HG03520 (cell line): ENCODE measurements at regions not wholly inside any gene's neighbourhood (a gene's known extent, or its start where the extent isn't known, plus 50 kb on each side); places are given as distances from the start of the nearest gene placed in this dataset.
"Not testable (repeated sequence)": the region's sequence is repeated elsewhere in the genome, so short reads cannot be mapped to it uniquely, and the experiment has no call there.

ENCODE experiments used
- ATAC-seq: cut with Tn5 transposase; IDR thresholded peaks from one replicate; pipeline ENCODE4 v1.9.1; 2021; ENCODE audit warnings: mild to moderate bottlenecking, moderate library complexity; ENCODE audit not compliant: unreplicated experiment

DNA sequence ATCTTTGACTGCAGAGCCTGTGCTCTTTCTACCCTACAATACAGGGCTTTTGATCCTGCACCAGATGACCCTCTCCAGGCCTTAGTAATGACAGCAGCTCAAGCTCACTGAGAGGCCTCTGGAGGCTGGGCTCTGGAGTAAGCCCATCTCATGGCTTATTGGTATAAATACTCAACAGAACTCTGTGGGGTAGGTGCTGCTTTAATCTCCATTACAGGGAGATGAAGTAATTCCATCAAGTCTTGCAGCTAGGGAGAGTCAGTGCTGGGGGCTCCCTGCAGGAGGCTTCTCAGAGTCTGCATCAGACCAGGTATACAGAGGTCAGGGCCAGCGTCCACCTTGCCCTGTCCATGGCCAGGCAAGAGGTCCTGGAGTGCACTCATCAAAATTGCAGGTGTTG lies 89.2 kb upstream of the SLC6A11 start:
- no peak for ATAC-seq

DNA sequence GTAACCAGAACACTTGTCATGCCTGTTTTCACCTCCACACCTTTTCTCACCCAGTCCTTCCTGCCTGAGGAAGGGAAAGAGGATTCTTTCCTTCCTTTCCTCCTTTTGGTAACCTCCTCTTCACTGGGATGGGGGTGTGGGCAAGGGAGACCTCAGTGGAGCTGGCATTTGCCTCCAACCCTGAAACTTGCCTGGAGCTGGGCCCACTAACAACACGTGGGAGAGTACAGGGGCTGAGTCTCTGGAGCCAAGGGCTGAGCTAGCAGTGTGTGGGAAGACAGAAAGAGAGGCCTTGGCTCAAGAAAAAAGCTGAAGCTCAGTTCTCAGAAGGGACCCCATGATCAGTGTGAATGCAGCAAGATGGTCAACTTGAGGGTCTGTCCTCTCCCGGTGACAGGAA lies 86.6 kb upstream of the SLC6A11 start:
- no peak for ATAC-seq

DNA sequence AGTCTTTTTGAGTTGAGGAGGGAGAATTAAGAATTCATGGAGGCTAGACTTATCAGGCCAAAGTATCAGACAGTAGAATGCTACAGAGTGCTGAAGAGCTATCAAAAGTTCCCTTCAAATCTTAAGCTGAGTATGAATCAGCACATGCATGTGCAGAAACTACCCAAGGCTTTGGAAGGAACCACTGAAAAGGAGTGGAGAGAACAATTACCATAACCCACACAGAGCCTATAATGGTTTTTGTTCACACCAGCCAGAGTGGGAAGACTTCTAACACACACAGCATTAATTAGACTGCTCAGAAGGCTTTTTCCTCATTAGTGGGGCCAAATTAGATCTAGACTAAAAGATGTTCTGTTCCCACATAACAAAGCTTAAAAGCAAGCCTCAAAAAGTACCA lies 83.7 kb upstream of the SLC6A11 start:
- no peak for ATAC-seq

DNA sequence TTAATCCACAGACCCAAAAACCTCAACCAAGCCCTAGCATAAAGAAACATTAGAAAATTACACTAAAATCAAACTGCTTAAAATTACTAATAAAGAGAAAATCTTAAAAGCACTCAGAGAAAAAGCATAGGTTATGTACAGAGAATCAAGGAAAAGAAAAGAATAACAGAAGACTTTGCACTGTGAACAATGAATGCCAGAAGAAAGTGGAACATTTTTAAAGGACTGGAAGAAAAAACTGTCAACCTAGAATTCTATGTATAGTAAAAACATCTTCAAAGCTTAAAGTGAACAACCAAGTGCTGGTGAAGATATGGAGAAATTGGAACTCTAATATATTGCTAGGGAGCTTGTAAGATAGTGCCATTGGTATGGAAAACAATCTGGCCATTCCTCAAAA lies 82.7 kb upstream of the SLC6A11 start:
- ATAC-seq = no peak

DNA sequence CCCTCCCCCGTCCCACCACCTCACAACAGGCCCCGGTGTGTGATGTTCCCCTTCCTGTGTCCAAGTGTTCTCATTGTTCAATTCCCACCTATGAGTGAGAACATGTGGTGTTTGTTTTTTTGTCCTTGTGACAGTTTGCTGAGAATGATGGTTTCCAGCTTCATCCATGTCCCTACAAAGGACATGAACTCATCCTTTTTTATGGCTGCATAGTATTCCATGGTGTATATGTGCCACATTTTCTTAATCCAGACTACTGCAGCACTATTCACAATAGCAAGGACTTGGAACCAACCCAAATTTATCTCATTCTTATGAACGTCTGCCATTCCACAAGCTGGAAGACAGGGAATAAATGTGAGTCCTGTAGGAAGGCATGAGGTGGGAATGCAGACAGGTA lies 79.6 kb upstream of the SLC6A11 start:
- ATAC-seq = not testable (repeated sequence)

DNA sequence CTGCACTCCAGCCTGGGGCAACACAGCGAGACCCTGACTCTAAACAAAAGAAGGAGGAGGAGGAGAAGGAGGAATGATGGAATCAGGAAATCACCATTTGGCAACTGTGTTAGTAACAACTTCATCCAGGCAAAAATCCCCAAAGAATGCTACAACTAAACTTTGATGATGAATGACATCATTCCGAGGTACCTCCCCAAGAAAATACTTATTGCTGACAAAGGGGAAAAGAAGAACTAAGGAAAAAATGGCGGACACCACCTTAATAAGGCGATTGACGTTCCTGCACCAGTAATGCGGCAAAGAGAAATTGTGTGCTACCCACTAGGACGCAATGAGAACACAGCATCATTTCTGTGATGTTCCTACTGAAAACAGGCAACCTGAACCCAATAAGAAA lies 78.2 kb upstream of the SLC6A11 start:
- no peak for ATAC-seq

DNA sequence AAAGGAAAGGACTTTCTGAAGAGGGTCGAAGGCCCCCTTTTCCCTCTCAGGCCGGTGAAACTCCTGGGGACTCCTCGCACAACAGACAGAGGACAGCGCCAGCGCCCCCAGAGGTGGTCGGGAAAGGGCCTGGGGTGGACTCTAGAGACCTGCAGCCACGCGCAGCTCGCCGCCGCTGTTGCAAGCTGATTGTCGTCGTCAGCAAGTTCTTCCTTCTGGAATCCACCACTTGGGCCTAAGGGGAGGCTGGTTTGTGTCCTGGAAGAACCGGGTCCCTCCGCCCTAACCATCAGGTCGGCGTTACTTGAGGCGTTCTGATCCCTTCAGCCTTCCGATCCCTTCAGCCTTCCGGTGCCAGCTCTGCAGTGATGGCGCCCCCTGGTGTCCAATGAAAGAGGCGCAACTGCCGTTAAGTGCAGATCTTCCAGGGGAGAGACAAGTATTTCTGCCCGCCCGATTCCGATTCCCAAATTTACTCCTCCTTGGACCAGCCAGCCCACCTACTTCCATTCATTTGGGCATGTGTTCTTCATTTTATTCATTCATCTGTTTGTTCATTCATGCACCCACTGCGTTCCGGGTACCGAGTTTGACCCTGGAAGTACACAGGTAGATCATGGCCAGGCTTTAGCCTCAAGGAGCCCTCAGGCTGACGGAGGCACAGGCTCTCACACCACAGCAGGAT lies 77.2 kb upstream of the SLC6A11 start:
- ATAC-seq = no peak

DNA sequence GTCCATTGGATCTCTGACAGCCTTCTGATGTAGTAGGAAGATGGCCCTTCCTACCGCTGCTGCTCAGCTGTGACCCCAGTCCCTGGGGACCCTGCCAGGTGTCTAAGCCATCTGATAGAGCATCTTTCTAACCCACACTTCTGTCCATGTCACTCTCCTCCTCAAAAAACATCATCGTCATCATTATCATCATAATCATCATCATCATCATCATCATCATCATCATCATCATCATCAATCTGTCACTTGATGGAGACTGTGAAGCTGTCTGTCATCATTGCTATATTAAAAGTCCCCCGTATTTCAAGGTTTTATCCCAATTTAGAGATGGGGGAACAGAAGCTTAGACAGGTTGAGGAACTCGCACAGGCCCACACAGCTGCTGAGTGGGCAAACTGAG lies 75.1 kb upstream of the SLC6A11 start:
- ATAC-seq = no peak

DNA sequence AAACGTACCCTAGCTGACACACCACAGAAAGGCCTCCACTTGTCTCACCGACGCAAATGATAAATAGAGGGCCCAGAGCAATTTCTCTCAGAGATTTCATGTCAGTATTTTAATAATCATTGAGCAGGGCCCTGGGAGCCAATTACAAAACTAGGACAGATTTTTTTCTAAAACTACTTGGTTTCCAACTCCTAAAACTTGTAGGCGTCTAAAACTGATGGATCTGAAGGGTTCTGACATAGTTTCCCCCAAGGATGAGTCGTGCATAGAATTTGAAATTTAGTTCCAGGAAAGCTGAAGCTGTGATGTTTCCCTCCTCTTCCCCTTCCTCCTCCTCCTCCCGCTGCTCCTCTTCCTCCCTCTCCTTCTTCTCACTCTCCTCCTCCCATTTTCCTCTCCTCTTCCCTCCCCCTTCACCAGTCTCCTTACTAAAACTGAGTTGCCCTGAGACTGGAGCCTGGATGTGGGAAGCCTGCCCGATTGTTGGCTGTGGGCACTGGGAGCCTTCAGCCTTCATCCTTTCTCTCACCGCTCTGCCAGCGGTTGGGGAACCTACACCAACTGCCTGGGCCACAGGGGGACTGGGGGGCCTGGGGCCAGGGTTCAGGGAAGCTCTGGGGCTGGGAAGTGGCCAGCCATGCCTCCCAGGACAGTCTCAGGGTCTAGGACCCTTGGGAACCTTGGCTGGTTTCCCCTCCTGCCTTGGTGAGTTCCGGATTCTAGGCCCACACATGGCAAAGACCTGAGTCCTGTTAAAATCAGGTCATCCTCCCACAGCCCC lies 73.9 kb upstream of the SLC6A11 start:
- no peak for ATAC-seq

DNA sequence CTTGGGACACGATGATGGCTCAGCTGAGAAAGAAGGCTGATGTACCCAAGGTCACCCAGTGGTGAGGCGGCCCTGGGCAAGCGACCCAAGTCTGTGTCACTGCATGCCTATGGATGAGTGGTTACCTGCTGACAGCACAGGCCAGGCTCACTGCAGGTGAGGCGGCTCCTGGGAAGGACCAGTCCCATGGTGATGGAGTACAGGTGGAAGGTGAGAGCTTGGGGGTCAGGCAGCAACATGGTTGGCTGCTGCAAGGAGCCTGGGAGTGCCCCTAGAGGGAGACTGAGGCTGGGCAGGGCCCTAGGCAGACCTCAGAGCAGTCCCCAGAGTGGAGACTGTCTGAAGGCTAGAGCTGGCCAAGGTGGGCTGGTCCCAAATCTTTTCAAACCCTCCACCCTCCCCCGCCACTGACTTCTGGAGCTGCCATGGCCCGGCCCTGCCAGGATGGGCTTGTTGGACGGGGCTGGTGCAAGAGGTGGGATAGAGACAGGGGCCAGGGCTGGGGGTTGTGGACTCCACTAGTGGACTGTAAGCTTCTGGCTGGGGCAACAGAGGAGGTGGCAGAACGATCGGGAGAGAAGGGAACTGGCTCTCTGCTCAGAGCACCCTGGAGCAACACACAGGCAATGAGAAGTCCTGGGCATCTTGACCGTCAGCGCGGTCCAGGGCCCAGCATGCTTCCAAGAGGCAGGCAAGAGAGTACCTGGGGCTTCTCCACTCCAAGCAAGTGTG lies 72.5 kb upstream of the SLC6A11 start:
- no peak for ATAC-seq

DNA sequence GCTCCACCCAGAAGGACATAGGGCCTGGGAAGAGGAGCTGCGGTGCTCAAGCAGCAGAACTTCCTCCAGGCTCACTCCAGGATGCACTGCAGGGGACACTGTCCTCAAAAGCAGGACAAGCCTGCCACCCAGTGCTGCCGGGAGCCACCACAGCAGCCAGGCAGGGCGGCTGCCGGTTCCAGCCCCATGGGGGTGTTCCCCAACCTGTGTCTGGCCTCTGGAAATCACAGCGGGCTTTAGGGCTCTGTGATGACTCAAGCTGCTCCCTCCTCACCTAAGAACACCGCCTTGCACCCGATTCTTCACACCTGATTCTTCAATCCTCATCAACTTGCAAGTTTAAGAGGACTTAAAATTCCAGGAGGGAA lies 71.9 kb upstream of the SLC6A11 start:
- no peak for ATAC-seq

DNA sequence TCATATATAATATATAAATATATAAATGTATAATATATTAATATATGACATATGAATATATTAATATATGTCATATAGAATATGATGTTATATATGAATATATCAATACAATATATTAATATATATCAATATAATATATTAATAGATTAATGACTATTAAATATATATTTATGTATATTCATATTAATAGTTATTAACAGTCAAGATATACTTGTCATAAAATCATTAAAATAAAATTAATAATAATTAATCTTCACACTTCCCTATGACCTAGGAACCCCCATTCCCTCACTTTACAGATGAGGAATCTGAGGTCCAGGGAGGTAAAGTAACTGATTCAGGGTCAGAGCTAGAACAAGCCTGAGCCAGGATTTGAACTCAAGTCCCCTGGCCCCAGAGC lies 70.6 kb upstream of the SLC6A11 start:
- ATAC-seq = no peak

DNA sequence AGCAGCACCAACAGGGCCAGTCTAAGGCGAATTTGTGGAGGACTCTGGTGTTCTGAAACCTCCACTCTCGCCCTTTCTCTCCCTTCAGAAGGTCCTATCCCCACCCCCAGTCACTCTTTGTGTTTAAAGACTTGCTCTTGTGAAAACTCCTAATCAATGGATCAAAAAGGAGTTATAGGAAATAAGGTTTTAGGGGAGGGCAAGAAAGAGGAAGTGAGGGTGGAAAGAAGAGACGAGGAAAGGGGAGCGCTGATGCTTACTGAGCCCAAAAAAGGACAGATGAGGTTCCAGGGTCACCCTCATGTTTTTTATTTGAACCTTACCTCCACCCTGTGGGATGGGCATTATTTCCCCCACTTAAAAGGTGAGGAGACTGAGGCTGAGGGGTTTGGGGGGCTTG lies 70.0 kb upstream of the SLC6A11 start:
- no peak for ATAC-seq

DNA sequence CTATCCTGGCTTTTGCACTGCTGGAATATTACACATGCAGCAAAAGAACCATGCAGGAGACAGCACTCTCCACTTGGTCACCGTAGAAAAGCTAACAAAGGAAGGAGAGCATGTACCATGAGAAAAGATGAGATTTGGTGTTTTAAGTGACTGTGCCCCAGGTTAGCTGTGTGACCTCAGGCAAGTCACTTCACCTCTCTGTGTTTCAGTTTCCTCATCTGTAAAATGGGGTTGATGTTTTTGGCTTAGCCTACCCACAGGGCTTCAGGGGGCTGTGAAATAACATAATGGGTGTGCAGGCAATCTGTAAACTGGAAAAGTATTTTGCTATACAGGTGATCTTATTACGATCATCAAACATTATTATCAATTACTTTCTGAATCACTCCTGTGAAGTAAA lies 69.3 kb upstream of the SLC6A11 start:
- ATAC-seq = no peak

DNA sequence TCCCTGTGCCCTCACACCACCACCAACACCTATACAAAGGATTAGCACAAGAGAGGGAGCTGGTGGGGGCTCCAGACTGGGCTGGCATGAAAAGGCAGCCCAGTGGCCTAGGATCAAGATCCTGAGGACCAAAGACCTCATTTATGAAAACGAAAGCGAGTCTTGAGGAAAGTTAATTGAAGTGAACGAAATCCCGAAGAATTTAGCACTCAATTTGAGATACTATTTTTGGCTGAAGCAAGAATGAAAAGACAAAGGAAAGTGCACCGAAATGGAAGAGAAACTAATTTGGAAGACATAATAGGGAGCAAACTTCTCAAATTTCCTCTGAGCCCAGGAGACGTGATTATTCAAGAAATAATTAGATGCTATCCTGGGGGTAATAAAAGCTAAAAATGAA lies 68.7 kb upstream of the SLC6A11 start:
- ATAC-seq = no peak

DNA sequence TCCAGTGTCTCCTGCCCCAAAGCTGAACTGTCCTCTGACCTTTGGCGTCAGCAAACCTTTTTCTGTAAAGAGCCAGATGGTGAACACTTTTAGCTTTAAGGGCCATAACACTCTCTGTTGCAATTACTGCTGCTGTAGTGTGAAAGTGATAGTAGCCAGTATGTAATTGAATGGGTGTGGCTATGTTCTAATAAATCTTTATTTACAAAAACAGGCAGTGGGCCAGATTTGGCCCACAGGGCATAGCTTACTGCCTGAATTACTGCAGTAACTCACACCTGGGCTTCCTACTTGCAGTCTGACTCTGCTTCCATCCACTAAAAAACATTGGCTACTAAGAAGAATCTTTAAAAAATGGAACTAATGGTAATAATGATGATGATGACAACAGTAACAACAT lies 68.0 kb upstream of the SLC6A11 start:
- no peak for ATAC-seq

DNA sequence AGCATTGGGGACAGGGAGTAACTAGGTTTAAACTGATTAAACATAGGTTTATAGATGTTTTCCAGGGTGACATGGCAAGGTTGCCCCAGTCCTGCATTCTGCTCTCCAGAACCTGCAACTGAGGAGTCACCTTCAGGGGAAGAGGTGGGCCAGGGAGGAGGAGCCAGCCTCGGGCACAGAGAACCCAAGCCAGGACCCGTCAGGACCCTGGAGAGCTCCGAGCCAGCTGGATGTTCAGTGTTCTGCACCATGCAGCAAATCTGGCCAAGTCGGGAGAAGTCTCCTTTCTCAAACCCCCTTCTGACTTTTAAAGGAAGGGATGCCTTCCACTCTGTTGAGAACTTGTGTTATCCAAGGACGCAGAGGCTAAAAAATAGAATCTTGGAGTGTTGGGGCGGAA lies 62.1 kb upstream of the SLC6A11 start:
- no peak for ATAC-seq

DNA sequence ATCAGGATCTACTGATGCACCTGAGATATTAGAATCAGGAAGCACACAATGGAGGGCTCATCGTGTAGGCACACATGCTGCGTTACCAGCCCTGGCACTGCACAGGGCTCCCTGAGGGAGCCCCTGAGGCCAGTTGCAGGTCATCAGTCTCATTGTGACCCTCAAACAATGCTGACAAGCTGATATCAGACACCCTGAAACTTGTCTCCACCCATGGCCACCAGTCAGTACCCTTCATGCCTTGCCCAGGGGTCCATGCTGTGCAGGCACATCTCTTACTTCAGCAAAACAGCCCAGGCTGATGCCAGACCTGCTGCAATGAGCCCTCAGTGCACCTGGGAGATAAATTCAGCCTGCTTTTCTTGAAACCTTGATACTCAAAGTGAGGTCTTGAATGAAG lies 59.5 kb upstream of the SLC6A11 start:
- no peak for ATAC-seq

DNA sequence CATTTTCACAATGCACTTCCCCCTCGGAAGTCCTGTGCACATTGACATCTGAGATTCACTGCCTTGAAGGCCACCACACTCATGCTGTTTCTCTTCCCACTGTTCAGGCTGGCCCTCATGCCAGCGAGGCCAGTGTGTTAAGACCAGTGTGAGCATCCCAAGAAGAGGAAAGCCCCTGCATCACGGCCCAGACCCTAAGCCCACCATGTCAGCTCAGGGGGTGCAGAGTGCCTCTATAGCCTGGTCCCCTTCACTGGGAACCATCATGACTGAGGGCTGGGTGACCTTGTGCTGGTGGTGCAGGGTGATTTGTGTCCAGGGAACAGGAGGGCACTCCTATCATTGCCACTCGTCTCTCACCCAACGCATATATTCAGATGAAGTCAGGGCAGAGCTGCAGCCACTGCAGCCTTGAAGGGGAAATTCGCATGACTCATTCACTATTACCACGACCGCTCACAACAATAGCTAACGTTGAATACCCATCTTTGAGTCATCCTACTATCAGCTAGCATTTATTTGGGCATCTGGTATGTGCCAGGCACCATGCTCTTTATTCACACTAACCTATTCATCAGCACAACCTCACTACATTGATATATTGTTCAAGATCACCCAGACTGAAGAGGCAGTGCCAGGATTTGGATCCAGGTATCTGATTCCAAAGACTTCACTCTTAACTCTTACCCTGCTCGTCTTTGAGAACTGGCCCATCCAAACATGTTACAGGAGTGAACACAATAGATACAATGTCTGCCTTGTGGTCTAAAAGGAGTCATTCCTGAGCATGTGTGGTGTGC lies 58.8 kb upstream of the SLC6A11 start:
- no peak for ATAC-seq

DNA sequence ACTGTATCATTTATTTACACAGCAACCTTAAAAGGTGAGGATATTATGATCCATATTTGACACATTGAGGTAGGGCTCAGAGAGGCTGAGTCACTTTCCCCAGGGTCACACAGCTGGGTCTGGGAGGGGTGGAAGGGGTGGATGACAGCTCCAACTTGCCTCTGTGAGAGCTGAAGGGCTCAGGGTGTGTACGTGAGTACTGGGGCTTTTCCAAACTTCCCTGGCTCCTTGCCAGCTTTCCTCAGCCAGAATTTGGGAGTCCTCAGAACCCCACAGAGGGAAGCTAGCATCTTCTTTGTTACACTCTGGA lies 58.3 kb upstream of the SLC6A11 start:
- no peak for ATAC-seq

DNA sequence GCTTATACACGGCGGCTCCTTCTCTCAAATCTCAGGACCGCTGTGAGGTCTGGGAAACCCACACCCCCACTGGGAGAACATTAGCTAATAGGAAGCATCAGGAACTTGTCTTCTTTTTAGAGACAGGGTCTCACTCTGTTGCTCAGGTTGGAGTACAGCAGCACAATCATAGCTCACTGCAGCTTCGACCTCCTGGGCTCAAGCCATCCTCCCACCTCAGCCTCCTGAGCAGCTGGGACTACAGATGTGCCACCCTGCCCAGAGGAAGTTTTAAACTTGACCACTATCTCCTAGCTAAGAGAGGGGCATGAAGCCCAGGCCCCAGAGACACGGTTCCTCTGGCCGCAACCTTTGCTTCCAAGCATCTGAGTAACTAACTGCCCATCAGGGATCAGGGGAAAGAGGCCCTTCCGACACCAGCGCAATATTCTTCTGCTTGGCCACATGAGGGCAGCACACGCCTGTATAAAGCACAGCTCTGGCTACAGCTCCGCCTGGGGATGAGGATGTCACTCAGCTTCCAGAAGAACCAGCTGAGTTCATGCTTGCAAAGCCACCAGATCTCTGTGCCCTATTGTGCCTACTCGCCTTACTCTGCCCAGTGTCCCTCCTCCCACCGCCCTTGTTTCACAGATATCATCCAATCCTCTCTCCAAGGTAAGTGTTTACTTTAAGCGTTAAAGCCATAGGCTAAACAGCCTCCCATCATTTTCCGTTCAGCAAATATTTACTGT lies 57.6 kb upstream of the SLC6A11 start:
- ATAC-seq = no peak
